Breast epithelium (tissue), 3 donors: ENCODE measurements at regions not wholly inside any gene's neighbourhood (a gene's known extent, or its start where the extent isn't known, plus 50 kb on each side); places are given as distances from the start of the nearest gene placed in this dataset.

ENCODE experiments used
- CTCF ChIP-seq, 3 donors: fragments of 450-650 bp; IDR thresholded peaks; one replicate each; pipeline ENCODE4 v1.5.1; 2016 to 2017; ENCODE audit warnings: antibody characterized with exemption in 3 of 3, mild to moderate bottlenecking in 3 of 3, moderate library complexity in 3 of 3
- POLR2A ChIP-seq: fragments of 450-650 bp; IDR thresholded peaks from one replicate; pipeline ENCODE4 v1.6.1; 2016; ENCODE audit warnings: antibody characterized with exemption, mild to moderate bottlenecking, moderate library complexity
- POLR2AphosphoS5 ChIP-seq, 3 donors: sonication (generic); formaldehyde crosslinking; IDR thresholded peaks; one replicate each; pipeline ENCODE4 v1.6.1; 2017; ENCODE audit warnings: antibody characterized with exemption in 3 of 3

- TF ChIP-seq POLR2A (no peak), CTCF (IDR thresholded peaks at IDR 0.05) (no peak), POLR2AphosphoS5 (IDR thresholded peaks at IDR 0.05) (no peak)
Observed at GRCh38 chr5:125236981-125237380, 490.5 kb upstream of the ZNF608 start.
